Right forelimb (tissue), 1 donor: ENCODE measurements at regions not wholly inside any gene's neighbourhood (a gene's known extent, or its start where the extent isn't known, plus 50 kb on each side); places are given as distances from the start of the nearest gene placed in this dataset.

Source experiments
- DNase-seq: peaks from one replicate; pipeline ENCODE4 v3.0.0-alpha.2; 2018

- peak; percentile 23 for DNase-seq
These were observed 333.8 kb downstream of the CXCL12 start for GRCh38 chr10:44051091-44051490.

- DNase-seq: peak; percentile 16
These were observed 335.4 kb downstream of the CXCL12 start for GRCh38 chr10:44049301-44050015.

GRCh38 chr10:44047361-44047760 lies 337.5 kb downstream of the CXCL12 start:
- peak; percentile 30 for DNase-seq

- DNase-seq: peak; percentile 25
These were observed 338.3 kb downstream of the CXCL12 start for GRCh38 chr10:44046605-44047004.

- DNase-seq: peak; percentile 49
These were observed 339.9 kb downstream of the CXCL12 start for GRCh38 chr10:44045020-44045419.

GRCh38 chr10:44044549-44044948 lies 340.3 kb downstream of the CXCL12 start:
- peak; percentile 22 for DNase-seq

GRCh38 chr10:44043646-44044375 lies 341.1 kb downstream of the CXCL12 start:
- peak; percentile 42 for DNase-seq

GRCh38 chr10:44042926-44043602 lies 341.8 kb downstream of the CXCL12 start:
- DNase-seq: no peak

GRCh38 chr10:44042075-44042770 lies 342.7 kb downstream of the CXCL12 start:
- peak; percentile 20 for DNase-seq

GRCh38 chr10:44039599-44039998 lies 345.3 kb downstream of the CXCL12 start:
- no peak for DNase-seq

GRCh38 chr10:44036425-44036824 lies 348.5 kb downstream of the CXCL12 start:
- peak; percentile 22 for DNase-seq

GRCh38 chr10:44035474-44036197 lies 349.3 kb downstream of the CXCL12 start:
- DNase-seq: peak; percentile 13

- DNase-seq: no peak
These were observed 350.0 kb downstream of the CXCL12 start for GRCh38 chr10:44034946-44035345.

GRCh38 chr10:44033008-44033407 lies 351.9 kb downstream of the CXCL12 start:
- no peak for DNase-seq

- DNase-seq: no peak
These were observed 352.7 kb downstream of the CXCL12 start for GRCh38 chr10:44032216-44032615.

GRCh38 chr10:44030738-44031137 lies 354.2 kb downstream of the CXCL12 start:
- DNase-seq: no peak

- peak; percentile 34 for DNase-seq
These were observed 354.8 kb downstream of the CXCL12 start for GRCh38 chr10:44030132-44030531.

GRCh38 chr10:44028384-44029137 lies 356.3 kb downstream of the CXCL12 start:
- peak; percentile 19 for DNase-seq

- DNase-seq: no peak
These were observed 360.4 kb downstream of the CXCL12 start for GRCh38 chr10:44024356-44025116.

- no peak for DNase-seq
These were observed 361.4 kb downstream of the CXCL12 start for GRCh38 chr10:44023517-44023916.

- no peak for DNase-seq
These were observed 362.7 kb downstream of the CXCL12 start for GRCh38 chr10:44022203-44022602.
